ENCODE measurements at regions not wholly inside any gene's neighbourhood (a gene's known extent, or its start where the extent isn't known, plus 50 kb on each side); places are given as distances from the start of the nearest gene placed in this dataset.

- FAIRE-seq: no peak
- no peak for DNase-seq (ENCODE audit: insufficient read length, low spot score)
Observed at GRCh38 chr6:21507811-21508210, 85.7 kb upstream of the SOX4 start.

GRCh38 chr6:21508753-21509152 lies 84.8 kb upstream of the SOX4 start:
- no peak for FAIRE-seq
- no peak for DNase-seq (ENCODE audit: insufficient read length, low spot score)

GRCh38 chr6:21511891-21512550 lies 81.5 kb upstream of the SOX4 start:
- FAIRE-seq (no peak), DNase-seq (ENCODE audit: insufficient read length, low spot score) (no peak)

GRCh38 chr6:21514288-21514687 lies 79.3 kb upstream of the SOX4 start:
- DNase-seq (ENCODE audit: insufficient read length, low spot score): no peak
- no peak for FAIRE-seq

GRCh38 chr6:21518317-21518716 lies 75.2 kb upstream of the SOX4 start:
- FAIRE-seq (no peak), DNase-seq (ENCODE audit: insufficient read length, low spot score) (no peak)

GRCh38 chr6:21519642-21520041 lies 73.9 kb upstream of the SOX4 start:
- DNase-seq (ENCODE audit: insufficient read length, low spot score): no peak
- no peak for FAIRE-seq

- DNase-seq (ENCODE audit: insufficient read length, low spot score) (no peak), FAIRE-seq (no peak)
Observed at GRCh38 chr6:21521276-21521675, 72.3 kb upstream of the SOX4 start.

GRCh38 chr6:21522143-21522747 lies 71.3 kb upstream of the SOX4 start:
- FAIRE-seq (no peak), DNase-seq (ENCODE audit: insufficient read length, low spot score) (no peak)

- DNase-seq (ENCODE audit: insufficient read length, low spot score) (no peak), FAIRE-seq (no peak)
Observed at GRCh38 chr6:21522797-21523456, 70.6 kb upstream of the SOX4 start.

- FAIRE-seq (no peak), DNase-seq (ENCODE audit: insufficient read length, low spot score) (no peak)
Observed at GRCh38 chr6:21523652-21524051, 69.9 kb upstream of the SOX4 start.

GRCh38 chr6:21524201-21524600 lies 69.3 kb upstream of the SOX4 start:
- FAIRE-seq: no peak
- DNase-seq (ENCODE audit: insufficient read length, low spot score): no peak

GRCh38 chr6:21526974-21527373 lies 66.6 kb upstream of the SOX4 start:
- FAIRE-seq (no peak), DNase-seq (ENCODE audit: insufficient read length, low spot score) (no peak)

- FAIRE-seq: no peak
- no peak for DNase-seq (ENCODE audit: insufficient read length, low spot score)
Observed at GRCh38 chr6:21527731-21528130, 65.8 kb upstream of the SOX4 start.

- FAIRE-seq: no peak
- DNase-seq (ENCODE audit: insufficient read length, low spot score): no peak
Observed at GRCh38 chr6:21529431-21529830, 64.1 kb upstream of the SOX4 start.

GRCh38 chr6:21531393-21531792 lies 62.2 kb upstream of the SOX4 start:
- no peak for FAIRE-seq
- no peak for DNase-seq (ENCODE audit: insufficient read length, low spot score)

GRCh38 chr6:21533678-21534077 lies 59.9 kb upstream of the SOX4 start:
- DNase-seq (ENCODE audit: insufficient read length, low spot score) (no peak), FAIRE-seq (no peak)

GRCh38 chr6:21536280-21536766 lies 57.2 kb upstream of the SOX4 start:
- no peak for FAIRE-seq
- no peak for DNase-seq (ENCODE audit: insufficient read length, low spot score)

- FAIRE-seq (no peak), DNase-seq (ENCODE audit: insufficient read length, low spot score) (no peak)
Observed at GRCh38 chr6:21537637-21538036, 55.9 kb upstream of the SOX4 start.

GRCh38 chr6:21538186-21538798 lies 55.3 kb upstream of the SOX4 start:
- DNase-seq (ENCODE audit: insufficient read length, low spot score) (no peak), FAIRE-seq (no peak)

GRCh38 chr6:21539621-21540100 lies 53.9 kb upstream of the SOX4 start:
- no peak for DNase-seq (ENCODE audit: insufficient read length, low spot score)
- FAIRE-seq: no peak
